A549 (cell line): ENCODE measurements at regions not wholly inside any gene's neighbourhood (a gene's known extent, or its start where the extent isn't known, plus 50 kb on each side); places are given as distances from the start of the nearest gene placed in this dataset.
A peak's percentile ranks its signal among the peaks of the same experiment; 100 is the strongest.
"Not testable (repeated sequence)": the region's sequence is repeated elsewhere in the genome, so short reads cannot be mapped to it uniquely, and the experiment has no call there.

Experiments used
- ATAC-seq, 2 experiments: fragments of 200-7000 bp in 1 of 2; fragments of >200 bp in 1 of 2; cut with Nextera tagmentation in 1 of 2; cut with Tn5 transposase in 1 of 2; 3 replicates each; pipeline versions ENCODE4 v1.8.0 to v1.9.1; 2018 to 2020; ENCODE audit warnings: mild to moderate bottlenecking in 1 of 2, moderate library complexity in 1 of 2
- CTCF ChIA-PET: fragments of 300-600 bp; sonication (Branson Sonifier 250); formaldehyde crosslinking; extraction: SDS; loops from one replicate; lab custom pipeline; 2021; ENCODE audit warnings: antibody characterized with exemption, inconsistent platforms; lab: Yijun Ruan, JAX
- POLR2A ChIA-PET: fragments of 350-600 bp; formaldehyde crosslinking; extraction: SDS; loops from one replicate; lab custom pipeline; 2021; ENCODE audit warnings: antibody characterized with exemption, inconsistent platforms; lab: Yijun Ruan, JAX
- DNase-seq, 2 experiments: peaks; one replicate each; pipeline versions ENCODE4 v3.0.0 to v3.0.0-alpha.2; 2011 to 2016; ENCODE audit warnings: low read depth in 1 of 2, low spot score in 1 of 2
- FAIRE-seq: peaks from 2 replicates; lab custom pipeline; 2011; peaks lifted over from hg19 to GRCh38; lab: Jason Lieb, UNC
- H3K27ac ChIP-seq, 2 experiments: fragments of >200 bp; sonication (Bioruptor Twin); formaldehyde crosslinking; 3 replicates each; pipeline ENCODE4 v1.5.1; 2016 to 2017
- H3K4me1 ChIP-seq: fragments of >200 bp; sonication (Bioruptor Twin); formaldehyde crosslinking; 3 replicates; pipeline ENCODE4 v1.6.1; 2016
- H3K4me2 ChIP-seq: fragments of >200 bp; sonication (Bioruptor Twin); formaldehyde crosslinking; 3 replicates; pipeline ENCODE4 v1.6.1; 2016
- H3K4me3 ChIP-seq: fragments of >200 bp; sonication (Bioruptor Twin); formaldehyde crosslinking; 3 replicates; pipeline ENCODE4 v1.5.1; 2016
- H3K9me3 ChIP-seq: fragments of >200 bp; sonication (Bioruptor Twin); formaldehyde crosslinking; 3 replicates; pipeline ENCODE4 v1.6.1; 2016
- BHLHE40 ChIP-seq: IDR thresholded peaks from 2 replicates; pipeline ENCODE4 v1.6.1; 2012; ENCODE audit warnings: low read depth, low read length, inconsistent platforms
- CBX8 ChIP-seq: fragments of 200-600 bp; sonication (generic); IDR thresholded peaks from 2 replicates; pipeline ENCODE4 v1.6.1; 2016
- CEBPB ChIP-seq, 2 experiments: fragments of >200 bp in 1 of 2; sonication (Bioruptor Twin) in 1 of 2; formaldehyde crosslinking in 1 of 2; IDR thresholded peaks; 2 replicates each; pipeline ENCODE4 v1.6.1; 2012 to 2016
- EHF ChIP-seq: fragments of 250-450 bp; sonication (Bioruptor Pico); IDR thresholded peaks from 2 replicates; pipeline ENCODE4 v1.5.0; 2020; ENCODE audit warnings: mild to moderate bottlenecking
- EP300 ChIP-seq, 2 experiments: fragments of >200 bp; sonication (Bioruptor Twin); formaldehyde crosslinking; IDR thresholded peaks; 2 replicates in 1 of 2; 3 replicates in 1 of 2; pipeline ENCODE4 v1.6.1; 2016 to 2017
- FOSL2 ChIP-seq, 2 experiments: fragments of 450-650 bp in 1 of 2; fragments of >200 bp in 1 of 2; sonication (Bioruptor Twin) in 1 of 2; formaldehyde crosslinking; IDR thresholded peaks; 2 replicates each; pipeline versions ENCODE4 v1.5.0 to v1.6.1; 2016 to 2020; ENCODE audit warnings: mild to moderate bottlenecking in 1 of 2, moderate library complexity in 1 of 2
- GATA3 ChIP-seq: IDR thresholded peaks from 2 replicates; pipeline ENCODE4 v1.6.1; 2012; ENCODE audit warnings: borderline replicate concordance
- HDAC2 ChIP-seq: fragments of 200-600 bp; sonication (generic); IDR thresholded peaks from 2 replicates; pipeline ENCODE4 v1.6.1; 2016
- HOXA7 ChIP-seq: fragments of 250-450 bp; sonication (Bioruptor Pico); IDR thresholded peaks from 2 replicates; pipeline ENCODE4 v1.5.0; 2020; ENCODE audit warnings: mild to moderate bottlenecking, moderate library complexity
- KDM1A ChIP-seq: fragments of 200-600 bp; sonication (generic); IDR thresholded peaks from 2 replicates; pipeline ENCODE4 v1.6.1; 2016; ENCODE audit warnings: low read depth, mild to moderate bottlenecking
- KDM5A ChIP-seq: fragments of 200-600 bp; sonication (generic); IDR thresholded peaks from 2 replicates; pipeline ENCODE4 v1.6.1; 2016; ENCODE audit warnings: antibody characterized with exemption, mild to moderate bottlenecking
- MAZ ChIP-seq: fragments of 150-350 bp; IDR thresholded peaks from 2 replicates; pipeline ENCODE4 v1.6.1; 2014; ENCODE audit warnings: antibody characterized with exemption, low read depth, low read length, borderline replicate concordance
- NFE2L2 ChIP-seq: fragments of 150-350 bp; conservative IDR thresholded peaks from 2 replicates; pipeline ENCODE4 v1.6.1; 2014; ENCODE audit warnings: low read length
- NPAS2 ChIP-seq: fragments of 250-450 bp; sonication (Bioruptor Pico); IDR thresholded peaks from 2 replicates; pipeline ENCODE4 v1.8.0; 2022; ENCODE audit warnings: mild to moderate bottlenecking, moderate library complexity, borderline replicate concordance
- PHF8 ChIP-seq: fragments of 200-600 bp; sonication (generic); IDR thresholded peaks from 2 replicates; pipeline ENCODE4 v1.6.1; 2016; ENCODE audit warnings: low read depth, mild to moderate bottlenecking, antibody characterized with exemption, moderate library complexity, borderline replicate concordance
- RARB ChIP-seq: fragments of 250-450 bp; sonication (Bioruptor Pico); IDR thresholded peaks from 2 replicates; pipeline ENCODE4 v1.8.0; 2021; ENCODE audit warnings: mild to moderate bottlenecking, moderate library complexity
- SMC3 ChIP-seq: fragments of >200 bp; sonication (Bioruptor Twin); formaldehyde crosslinking; IDR thresholded peaks from 3 replicates; pipeline ENCODE4 v1.6.1; 2018; ENCODE audit warnings: inconsistent platforms
- TFCP2L1 ChIP-seq: fragments of 250-450 bp; sonication (Bioruptor Pico); IDR thresholded peaks from 2 replicates; pipeline ENCODE4 v1.5.0; 2021; ENCODE audit warnings: mild to moderate bottlenecking
- TP53 ChIP-seq: fragments of 250-450 bp; sonication (Bioruptor Pico); IDR thresholded peaks from 2 replicates; pipeline ENCODE4 v1.5.0; 2021; ENCODE audit warnings: mild to moderate bottlenecking, moderate library complexity
- ZSCAN20 ChIP-seq: fragments of 250-450 bp; sonication (Bioruptor Pico); IDR thresholded peaks from 2 replicates; pipeline ENCODE4 v1.8.0; 2022; ENCODE audit warnings: mild to moderate bottlenecking, moderate library complexity
- WGBS: methylation state at CpG from one replicate; pipeline ENCODE4 v1.1.6; 2017; ENCODE audit errors: missing lambda C conversion rate; 5-methylcytosine and 5-hydroxymethylcytosine counted together
- TF ChIP-seq, protein P1 (sequence below): fragments of 250-450 bp; sonication (Bioruptor Pico); IDR thresholded peaks from 2 replicates; pipeline ENCODE4 v1.5.0; 2020; ENCODE audit warnings: low read depth, mild to moderate bottlenecking, moderate library complexity
- TF ChIP-seq, protein P2 (sequence below): fragments of >200 bp; sonication (Bioruptor Twin); formaldehyde crosslinking; IDR thresholded peaks from 2 replicates; pipeline ENCODE4 v1.6.1; 2016
- TF ChIP-seq, protein P3 (sequence below): IDR thresholded peaks from 2 replicates; pipeline ENCODE4 v1.6.1; 2012
- TF ChIP-seq, protein P4 (sequence below): fragments of >200 bp; sonication (Bioruptor Twin); formaldehyde crosslinking; IDR thresholded peaks from 3 replicates; pipeline ENCODE4 v1.6.1; 2016
- TF ChIP-seq, protein P5 (sequence below): IDR thresholded peaks from 2 replicates; pipeline ENCODE4 v1.6.1; 2012; ENCODE audit warnings: low read depth, borderline replicate concordance

DNA sequence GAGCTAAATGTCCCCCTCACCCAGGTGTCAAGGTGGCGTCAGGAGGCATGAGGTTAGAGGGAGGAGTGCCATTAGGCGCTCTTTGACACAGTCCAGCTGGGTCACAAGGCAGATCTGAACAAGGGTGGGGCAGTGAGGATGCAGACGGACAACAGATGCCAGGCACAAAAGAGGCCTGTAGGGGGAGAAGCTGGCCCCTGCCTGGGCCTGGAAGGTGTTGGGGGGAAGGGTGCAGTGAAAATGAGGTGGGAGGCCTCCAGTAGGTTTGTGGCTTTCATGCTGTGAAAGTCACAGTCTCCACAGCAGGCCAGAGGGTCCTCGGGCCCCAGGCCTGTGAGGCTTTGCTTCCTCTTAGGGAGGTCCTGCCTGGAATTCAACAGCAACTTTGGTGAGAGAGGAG, 85.0 kb upstream of the PLET1 start:
- DNase-seq, result no peak
- POLR2A ChIA-PET, result no interaction called here

GRCh38 chr11:112346586-112346985, 85.9 kb upstream of the PLET1 start:
- CTCF ChIA-PET, result no interaction called here
- TF ChIP-seq MAZ (no peak), FOSL2 (IDR thresholded peaks at IDR 0.05) (no peak), FOSL2 (CRISPR knock-in tag; IDR thresholded peaks at IDR 0.05) (no peak), NPAS2 (CRISPR knock-in tag) (no peak), KDM1A (no peak), HDAC2 (no peak), EP300 (IDR thresholded peaks at IDR 0.05) (no peak), PHF8 (no peak), SMC3 (no peak), TP53 (CRISPR knock-in tag) (no peak), CEBPB (IDR thresholded peaks at IDR 0.05) (no peak), TFCP2L1 (no peak), RARB (CRISPR knock-in tag) (no peak), BHLHE40 (no peak), GATA3 (no peak), ZSCAN20 (CRISPR knock-in tag) (no peak)
- TF ChIP-seq, protein P1, sequence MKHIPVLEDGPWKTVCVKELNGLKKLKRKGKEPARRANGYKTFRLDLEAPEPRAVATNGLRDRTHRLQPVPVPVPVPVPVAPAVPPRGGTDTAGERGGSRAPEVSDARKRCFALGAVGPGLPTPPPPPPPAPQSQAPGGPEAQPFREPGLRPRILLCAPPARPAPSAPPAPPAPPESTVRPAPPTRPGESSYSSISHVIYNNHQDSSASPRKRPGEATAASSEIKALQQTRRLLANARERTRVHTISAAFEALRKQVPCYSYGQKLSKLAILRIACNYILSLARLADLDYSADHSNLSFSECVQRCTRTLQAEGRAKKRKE (CRISPR knock-in tag), result no peak
- TF ChIP-seq, protein P2, sequence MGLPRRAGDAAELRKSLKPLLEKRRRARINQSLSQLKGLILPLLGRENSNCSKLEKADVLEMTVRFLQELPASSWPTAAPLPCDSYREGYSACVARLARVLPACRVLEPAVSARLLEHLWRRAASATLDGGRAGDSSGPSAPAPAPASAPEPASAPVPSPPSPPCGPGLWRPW, result no peak
- 83% methylated on average over 5 of the region's 5 CpGs for WGBS
- Histone ChIP-seq H3K4me3 (no peak overlapping the region), H3K4me2 (no peak overlapping the region), H3K27ac (no peak overlapping the region), H3K9me3 (no peaks in the 10 kb centered on the region), H3K4me1 (no peaks in the 10 kb centered on the region)
- DNase-seq (no peak), ATAC-seq (no peak), FAIRE-seq (no peak)
- POLR2A ChIA-PET, result no interaction called here

More for the DNA sequence above, 85.0 kb upstream of the PLET1 start:
- Histone ChIP-seq H3K9me3 (no peaks in the 10 kb centered on the region), H3K4me3 (no peak overlapping the region), H3K27ac (no peak overlapping the region), H3K4me1 (no peaks in the 10 kb centered on the region), H3K4me2 (no peak overlapping the region)
- no peak for TF ChIP-seq KDM5A
- TF ChIP-seq, protein P3, sequence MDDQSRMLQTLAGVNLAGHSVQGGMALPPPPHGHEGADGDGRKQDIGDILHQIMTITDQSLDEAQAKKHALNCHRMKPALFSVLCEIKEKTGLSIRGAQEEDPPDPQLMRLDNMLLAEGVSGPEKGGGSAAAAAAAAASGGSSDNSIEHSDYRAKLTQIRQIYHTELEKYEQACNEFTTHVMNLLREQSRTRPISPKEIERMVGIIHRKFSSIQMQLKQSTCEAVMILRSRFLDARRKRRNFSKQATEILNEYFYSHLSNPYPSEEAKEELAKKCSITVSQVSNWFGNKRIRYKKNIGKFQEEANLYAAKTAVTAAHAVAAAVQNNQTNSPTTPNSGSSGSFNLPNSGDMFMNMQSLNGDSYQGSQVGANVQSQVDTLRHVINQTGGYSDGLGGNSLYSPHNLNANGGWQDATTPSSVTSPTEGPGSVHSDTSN, result no peak
- TF ChIP-seq, protein P4, sequence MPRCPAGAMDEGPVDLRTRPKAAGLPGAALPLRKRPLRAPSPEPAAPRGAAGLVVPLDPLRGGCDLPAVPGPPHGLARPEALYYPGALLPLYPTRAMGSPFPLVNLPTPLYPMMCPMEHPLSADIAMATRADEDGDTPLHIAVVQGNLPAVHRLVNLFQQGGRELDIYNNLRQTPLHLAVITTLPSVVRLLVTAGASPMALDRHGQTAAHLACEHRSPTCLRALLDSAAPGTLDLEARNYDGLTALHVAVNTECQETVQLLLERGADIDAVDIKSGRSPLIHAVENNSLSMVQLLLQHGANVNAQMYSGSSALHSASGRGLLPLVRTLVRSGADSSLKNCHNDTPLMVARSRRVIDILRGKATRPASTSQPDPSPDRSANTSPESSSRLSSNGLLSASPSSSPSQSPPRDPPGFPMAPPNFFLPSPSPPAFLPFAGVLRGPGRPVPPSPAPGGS, result no peak
- FAIRE-seq, result no peak
- ATAC-seq, result peak in 1 of 2 experiments; percentile 70; a peak in 4 of 6 replicates
- CTCF ChIA-PET, result no interaction called here
- WGBS, result 56% methylated on average over 4 of the region's 4 CpGs

DNA sequence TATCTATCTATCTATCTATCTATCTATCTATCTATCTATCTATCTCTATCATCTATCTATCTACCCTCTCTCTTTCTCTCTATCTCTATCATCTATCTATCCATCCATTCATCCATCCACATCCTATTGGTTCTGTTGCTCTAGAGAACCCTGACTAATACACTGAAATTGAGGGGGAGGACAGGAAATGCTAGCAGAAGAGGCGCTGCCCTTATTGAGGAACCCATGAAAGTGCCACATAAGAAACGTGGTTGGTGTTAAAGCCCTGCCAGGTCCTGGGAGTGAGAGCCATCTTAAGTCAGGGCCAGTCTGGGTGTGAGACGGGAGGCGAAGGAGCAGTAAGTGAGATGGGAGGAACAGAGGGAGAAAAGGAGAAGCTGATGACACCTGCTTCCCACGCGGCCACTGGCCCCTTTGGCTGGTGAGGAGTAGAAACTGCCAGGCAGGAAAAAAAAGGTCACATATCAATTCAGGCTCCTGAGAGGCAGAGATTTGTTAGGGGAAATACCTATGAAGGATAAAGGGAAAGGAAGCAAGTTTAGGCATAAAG, 87.9 kb upstream of the PLET1 start:
- H3K4me1 ChIP-seq, result no peaks in the 10 kb centered on the region
- CTCF ChIA-PET, result no interaction called here
- POLR2A ChIA-PET, result no interaction called here
- no peak overlapping the region for H3K4me3 ChIP-seq
- no peak overlapping the region for H3K27ac ChIP-seq
- FAIRE-seq (no peak), DNase-seq (no peak), ATAC-seq (no peak)
- H3K9me3 ChIP-seq, result no peaks in the 10 kb centered on the region
- no peak overlapping the region for H3K4me2 ChIP-seq
- WGBS, result 63% methylated on average over 6 of the region's 6 CpGs
- TF ChIP-seq, protein P5, sequence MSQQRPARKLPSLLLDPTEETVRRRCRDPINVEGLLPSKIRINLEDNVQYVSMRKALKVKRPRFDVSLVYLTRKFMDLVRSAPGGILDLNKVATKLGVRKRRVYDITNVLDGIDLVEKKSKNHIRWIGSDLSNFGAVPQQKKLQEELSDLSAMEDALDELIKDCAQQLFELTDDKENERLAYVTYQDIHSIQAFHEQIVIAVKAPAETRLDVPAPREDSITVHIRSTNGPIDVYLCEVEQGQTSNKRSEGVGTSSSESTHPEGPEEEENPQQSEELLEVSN, result no peak
- no peak for TF ChIP-seq CBX8
- no peak for TF ChIP-seq EHF
- TF ChIP-seq PHF8, result no peak
- no peak for TF ChIP-seq NFE2L2
- TF ChIP-seq HOXA7 (CRISPR knock-in tag), result no peak

GRCh38 chr11:112351423-112351822, 90.8 kb upstream of the PLET1 start:
- FAIRE-seq, H3K4me1 ChIP-seq, ATAC-seq, POLR2A ChIA-PET, H3K27ac ChIP-seq, DNase-seq, H3K4me3 ChIP-seq, H3K9me3 ChIP-seq, H3K4me2 ChIP-seq, CTCF ChIA-PET: not testable (repeated sequence)
- 46% methylated on average over 3 of the region's 3 CpGs for WGBS
